GM18505 (cell line): ENCODE measurements at regions not wholly inside any gene's neighbourhood (a gene's known extent, or its start where the extent isn't known, plus 50 kb on each side); places are given as distances from the start of the nearest gene placed in this dataset.
A peak's percentile ranks its signal among the peaks of the same experiment; 100 is the strongest.

ENCODE experiments used
- ATAC-seq: cut with Tn5 transposase; IDR thresholded peaks from one replicate; pipeline ENCODE4 v1.9.1; 2021; ENCODE audit not compliant: unreplicated experiment
- POLR2A ChIP-seq: IDR thresholded peaks from 4 replicates; pipeline ENCODE4 v1.6.1; 2011; ENCODE audit warnings: borderline replicate concordance; ENCODE audit not compliant: insufficient read depth, insufficient read length; ENCODE audit errors: extremely low read depth

- ATAC-seq: no peak
- no peak for TF ChIP-seq POLR2A
These were observed 310.9 kb downstream of the MID1IP1 start for GRCh38 chrX:39112143-39112542.

GRCh38 chrX:39115166-39115565 lies 313.9 kb downstream of the MID1IP1 start:
- no peak for ATAC-seq
- no peak for TF ChIP-seq POLR2A

DNA sequence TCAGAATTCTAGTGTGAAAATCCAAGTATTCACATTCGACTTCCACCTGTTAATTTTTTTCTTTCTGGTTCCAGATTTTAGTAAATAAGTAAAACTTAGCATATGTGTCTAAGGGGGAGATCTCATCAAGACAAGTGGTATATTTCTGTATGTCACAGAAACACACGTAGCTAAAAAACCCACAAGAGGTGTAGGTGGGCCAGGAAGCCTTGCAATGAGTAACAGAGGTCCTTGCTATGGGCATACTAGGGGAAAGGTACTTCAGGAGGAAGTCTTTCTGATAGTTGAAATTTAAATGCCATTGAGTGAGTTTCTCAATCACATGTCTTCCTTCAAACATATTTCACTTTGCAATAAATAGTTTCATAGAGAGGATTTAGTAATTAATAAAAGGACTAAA lies 315.8 kb downstream of the MID1IP1 start:
- TF ChIP-seq POLR2A: no peak
- no peak for ATAC-seq

DNA sequence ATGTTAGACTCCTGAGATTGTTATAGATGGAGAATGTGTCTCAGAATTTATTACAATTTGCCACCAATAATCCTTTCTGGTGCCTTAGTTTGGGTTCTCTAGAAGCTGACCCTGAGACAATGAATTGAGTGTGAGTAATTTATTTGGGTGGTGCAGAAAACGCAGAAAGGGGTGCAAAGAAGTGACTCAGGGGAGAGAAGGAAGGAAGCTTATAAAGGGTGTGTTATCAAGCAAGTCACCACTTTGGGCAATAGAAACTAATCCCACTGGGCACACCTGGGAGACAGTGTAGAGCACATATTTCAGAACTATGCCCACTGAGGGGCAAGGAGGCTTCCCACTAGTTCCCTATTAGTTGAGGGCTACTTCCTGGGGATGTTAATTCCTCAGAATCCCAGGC lies 320.6 kb downstream of the MID1IP1 start:
- no peak for ATAC-seq
- no peak for TF ChIP-seq POLR2A

DNA sequence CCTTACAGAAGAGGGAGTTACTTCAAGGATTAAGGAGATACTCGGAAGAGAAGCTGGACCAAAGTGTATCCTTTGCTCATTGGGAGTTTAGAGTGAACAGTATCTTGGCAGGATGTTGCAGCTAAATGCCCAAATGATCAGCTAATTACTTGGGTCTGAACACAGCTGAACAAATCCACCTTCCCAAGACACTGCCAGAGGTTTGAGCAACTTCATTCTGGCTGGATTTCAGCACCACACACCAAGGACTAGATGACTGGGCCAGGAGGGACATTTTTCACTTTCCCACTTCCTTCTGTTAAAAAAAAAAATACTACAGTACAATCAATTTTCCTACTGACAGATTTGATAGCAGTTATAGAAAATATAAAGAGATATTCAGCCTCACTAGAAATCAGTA lies 324.6 kb downstream of the MID1IP1 start:
- no peak for TF ChIP-seq POLR2A
- no peak for ATAC-seq

DNA sequence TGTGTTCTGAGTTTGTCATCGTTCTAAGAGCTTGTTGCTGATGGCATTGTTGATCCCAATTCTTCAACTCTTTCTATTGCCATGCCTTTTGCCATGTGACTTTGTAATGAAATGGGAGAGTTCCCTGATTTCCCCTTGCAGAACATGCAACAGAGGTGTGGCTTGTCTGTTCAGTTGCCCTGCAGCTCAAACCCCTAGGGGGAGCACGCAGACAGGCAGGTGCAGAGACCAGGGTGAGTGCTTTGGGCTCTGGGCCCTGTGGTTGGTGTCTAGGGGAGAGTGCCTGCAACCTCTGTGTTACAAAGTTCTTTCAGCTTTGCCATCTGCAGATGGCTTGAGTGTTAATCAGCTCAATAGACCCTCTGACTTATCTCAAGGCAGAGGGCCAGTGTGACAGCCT lies 332.7 kb downstream of the MID1IP1 start:
- no peak for TF ChIP-seq POLR2A
- ATAC-seq: no peak

DNA sequence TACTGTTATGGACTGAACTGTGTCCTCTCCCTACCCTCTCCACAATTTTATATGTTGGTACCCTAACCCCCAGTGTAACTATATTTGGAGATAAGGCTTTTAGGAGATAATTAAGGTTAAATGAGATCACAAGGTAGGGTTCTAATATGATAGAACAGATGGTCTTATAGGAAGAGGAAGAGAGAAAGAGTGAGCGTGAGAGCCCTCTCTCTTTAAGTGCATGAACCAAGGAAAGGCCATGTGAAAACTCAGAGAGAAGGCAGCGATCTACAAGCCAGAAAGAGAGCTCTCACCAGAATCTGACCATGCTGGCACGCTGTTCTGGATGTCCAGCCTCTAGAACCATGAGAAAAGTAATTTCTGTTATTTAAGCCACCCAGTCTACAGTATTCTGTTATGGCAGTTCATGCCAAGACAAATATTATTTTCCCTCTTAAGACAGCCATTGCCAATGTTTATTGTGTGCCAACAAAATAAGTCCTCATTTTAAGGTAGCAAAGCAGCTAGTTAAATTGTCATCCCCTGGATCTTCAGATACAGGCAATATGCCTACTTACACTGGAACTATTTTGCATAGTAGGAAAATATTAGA lies 336.2 kb downstream of the MID1IP1 start:
- no peak for ATAC-seq
- TF ChIP-seq POLR2A: no peak

- ATAC-seq: no peak
- no peak for TF ChIP-seq POLR2A
These were observed 339.3 kb downstream of the MID1IP1 start for GRCh38 chrX:39140581-39140980.

- no peak for TF ChIP-seq POLR2A
- ATAC-seq: peak; percentile 73
These were observed 343.1 kb downstream of the MID1IP1 start for GRCh38 chrX:39144323-39144722.

DNA sequence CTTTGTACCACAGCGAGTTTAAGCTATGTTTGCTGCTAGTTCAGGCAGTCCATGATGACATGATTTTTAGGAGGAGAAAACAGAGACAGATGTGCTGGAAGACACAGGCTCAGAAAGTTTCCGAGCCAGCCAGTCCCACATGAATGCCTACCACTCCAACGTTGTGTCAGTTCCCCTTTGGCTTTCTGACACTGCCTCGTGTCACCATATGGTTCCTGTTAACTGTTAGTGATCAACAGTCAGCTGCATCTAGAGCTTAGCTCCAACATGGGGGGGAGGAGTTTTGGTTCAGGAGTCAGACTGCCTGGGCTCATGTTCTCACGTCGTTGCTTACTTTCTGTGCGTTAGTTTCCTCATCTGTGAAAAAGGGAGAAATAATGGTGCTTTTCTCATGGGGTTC lies 343.7 kb downstream of the MID1IP1 start:
- ATAC-seq: peak; percentile 56
- TF ChIP-seq POLR2A: no peak

GRCh38 chrX:39145859-39146258 lies 344.6 kb downstream of the MID1IP1 start:
- TF ChIP-seq POLR2A: no peak
- ATAC-seq: no peak

DNA sequence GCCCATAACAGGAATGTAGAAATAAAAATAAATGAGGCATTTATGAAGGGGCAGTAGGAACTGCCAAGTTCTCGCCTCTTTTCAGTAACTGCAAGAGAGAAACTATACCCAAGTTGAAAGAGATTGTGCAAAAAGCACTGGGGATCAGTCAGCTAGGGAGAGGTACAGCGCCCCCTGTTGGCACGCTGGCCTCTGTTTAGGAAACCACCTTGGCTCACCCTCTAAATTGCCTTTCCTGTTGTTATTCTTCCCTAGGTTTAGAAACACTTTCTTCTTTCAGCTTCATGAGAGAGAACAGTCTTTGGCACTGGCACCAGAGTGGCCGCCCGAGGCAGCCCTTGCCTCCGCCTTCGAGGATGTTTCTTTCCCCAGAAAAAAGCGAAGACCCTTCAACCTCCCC lies 348.5 kb downstream of the MID1IP1 start:
- TF ChIP-seq POLR2A: no peak
- ATAC-seq: no peak

DNA sequence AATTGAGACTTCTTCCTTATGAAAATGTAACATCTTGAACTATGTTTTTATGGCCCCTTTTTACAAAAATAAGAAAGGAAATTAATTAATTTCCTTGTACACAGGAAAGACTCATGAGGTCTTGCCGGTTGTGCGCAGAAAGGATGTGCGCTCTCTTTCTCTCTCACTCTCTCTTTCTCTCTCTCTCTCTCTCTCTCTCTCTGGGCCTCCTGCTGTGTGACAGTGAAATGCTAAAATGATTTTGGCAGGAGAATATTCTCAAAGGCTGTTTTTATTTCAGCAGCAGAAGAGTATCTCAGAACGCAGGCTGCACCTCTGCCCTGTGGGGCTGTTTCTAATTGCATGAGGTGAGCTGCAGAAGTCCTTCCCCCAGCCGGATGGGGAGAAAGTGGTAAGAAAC lies 349.0 kb downstream of the MID1IP1 start:
- ATAC-seq: no peak
- TF ChIP-seq POLR2A: no peak

- no peak for TF ChIP-seq POLR2A
- ATAC-seq: no peak
These were observed 349.4 kb downstream of the MID1IP1 start for GRCh38 chrX:39150621-39151020.

GRCh38 chrX:39152106-39152649 lies 350.9 kb downstream of the MID1IP1 start:
- TF ChIP-seq POLR2A: no peak
- ATAC-seq: no peak

DNA sequence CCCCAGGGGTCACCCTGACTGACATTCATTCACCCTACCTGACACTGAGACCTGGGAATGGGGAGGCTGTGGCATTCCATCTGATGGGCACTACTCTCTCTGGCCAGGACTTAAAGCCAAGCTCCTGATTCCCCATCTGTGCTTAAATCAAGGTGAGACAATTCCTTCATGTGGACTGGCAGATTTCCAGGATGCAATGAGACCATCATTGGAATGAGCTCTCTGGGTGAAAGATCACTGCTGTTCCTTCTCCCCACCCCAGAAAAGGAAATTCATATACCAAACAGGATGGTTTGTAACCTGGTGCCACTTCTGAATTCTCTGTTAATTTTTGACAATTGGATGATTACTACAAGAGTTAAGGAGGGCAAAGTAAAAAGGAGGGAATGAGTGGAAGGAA lies 354.8 kb downstream of the MID1IP1 start:
- TF ChIP-seq POLR2A: no peak
- no peak for ATAC-seq

DNA sequence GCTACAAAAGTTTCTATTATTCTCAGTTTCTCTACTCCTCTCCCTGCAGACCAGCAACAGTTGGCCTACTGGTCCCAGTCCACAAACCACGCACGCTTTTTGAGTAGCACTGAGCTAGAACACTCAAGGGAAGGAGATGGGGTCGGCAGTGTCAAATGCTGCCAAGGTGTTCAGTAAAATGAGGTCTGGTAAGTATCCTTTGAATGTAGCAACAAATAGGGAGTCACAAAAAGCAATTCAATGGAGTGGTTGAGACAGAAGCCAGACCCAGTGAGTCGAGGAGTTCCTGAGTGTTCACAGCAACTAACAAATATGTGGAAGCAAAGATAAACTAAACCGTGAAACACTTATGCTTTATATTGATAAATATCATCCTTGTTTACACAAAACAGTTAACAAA lies 355.7 kb downstream of the MID1IP1 start:
- TF ChIP-seq POLR2A: no peak
- no peak for ATAC-seq
